AG04449 (cell line): ENCODE measurements at regions not wholly inside any gene's neighbourhood (a gene's known extent, or its start where the extent isn't known, plus 50 kb on each side); places are given as distances from the start of the nearest gene placed in this dataset.
"Not testable (repeated sequence)": the region's sequence is repeated elsewhere in the genome, so short reads cannot be mapped to it uniquely, and the experiment has no call there.

Experiments
- CTCF ChIA-PET: fragments of 350-600 bp; formaldehyde crosslinking; extraction: SDS; loops from one replicate; lab custom pipeline; 2021; ENCODE audit warnings: antibody characterized with exemption; lab: Yijun Ruan, JAX
- POLR2A ChIA-PET: fragments of 400-600, 350-600 bp; formaldehyde crosslinking; extraction: SDS; loops from one replicate; lab custom pipeline; 2020; ENCODE audit warnings: antibody characterized with exemption, inconsistent platforms; lab: Yijun Ruan, JAX
- DNase-seq: peaks from one replicate; pipeline ENCODE4 v3.0.0-alpha.2; 2010; ENCODE audit warnings: low read depth, low spot score
- H3K4me3 ChIP-seq: 2 replicates; pipeline ENCODE4 v1.5.1; 2011; ENCODE audit warnings: low read depth, mild to moderate bottlenecking, control low read depth, low read length
- CTCF ChIP-seq: IDR thresholded peaks from one replicate; pipeline ENCODE4 v1.5.1; 2011; ENCODE audit warnings: mild to moderate bottlenecking, moderate library complexity, low read length, control low read depth, inconsistent platforms; ENCODE audit not compliant: insufficient read depth; ENCODE audit errors: missing control alignments

- no peak for TF ChIP-seq CTCF
- H3K4me3 ChIP-seq: no peak overlapping the region
- ChIA-PET CTCF (no interaction called here), POLR2A (no interaction called here)
- DNase-seq: no peak
Observed at GRCh38 chr7:13024121-13024674, 336.8 kb downstream of the ARL4A start.

DNA sequence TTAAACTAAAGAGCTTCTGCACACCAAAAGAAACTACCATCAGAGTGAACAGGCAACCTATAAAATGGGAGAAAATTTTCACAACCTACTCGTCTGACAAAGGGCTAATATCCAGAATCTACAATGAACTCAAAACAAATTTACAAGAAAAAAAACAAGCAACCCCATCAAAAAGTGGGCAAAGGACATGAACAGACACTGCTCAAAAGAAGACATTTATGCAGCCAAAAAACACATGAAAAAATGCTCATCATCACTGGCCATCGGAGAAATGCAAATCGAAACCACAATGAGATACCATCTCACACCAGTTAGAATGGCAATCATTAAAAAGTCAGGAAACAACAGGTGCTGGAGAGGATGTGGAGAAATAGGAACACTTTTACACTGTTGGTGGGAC is 337.6 kb downstream of the ARL4A start:
- H3K4me3 ChIP-seq, POLR2A ChIA-PET, DNase-seq, CTCF ChIA-PET: not testable (repeated sequence)

DNA sequence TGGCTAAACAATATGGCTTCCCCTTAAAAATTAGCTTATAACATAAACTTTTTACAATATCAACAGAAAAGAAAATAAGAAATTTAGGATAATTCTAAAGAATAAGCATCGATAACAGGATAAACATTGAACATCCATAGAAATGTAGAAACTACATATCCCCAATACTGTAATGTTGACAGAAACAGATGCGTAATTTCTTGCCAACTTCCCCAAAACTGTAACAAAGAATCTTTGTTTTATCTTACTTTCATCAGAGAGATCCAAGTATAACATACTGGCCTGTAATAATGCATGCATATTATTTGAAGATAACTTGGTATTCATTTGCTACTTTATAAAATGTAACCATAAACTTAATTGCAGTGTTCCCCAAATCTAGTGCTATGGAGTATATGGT is 339.9 kb downstream of the ARL4A start:
- H3K4me3 ChIP-seq: no peak overlapping the region
- DNase-seq: no peak
- TF ChIP-seq CTCF: no peak
- POLR2A ChIA-PET: no interaction called here
- CTCF ChIA-PET: no interaction called here

- POLR2A ChIA-PET: no interaction called here
- DNase-seq: no peak
- no peak for TF ChIP-seq CTCF
- CTCF ChIA-PET: no interaction called here
- no peak overlapping the region for H3K4me3 ChIP-seq
Observed at GRCh38 chr7:13028036-13028824, 340.8 kb downstream of the ARL4A start.

GRCh38 chr7:13028825-13029099 is 341.3 kb downstream of the ARL4A start:
- ChIA-PET POLR2A (no interaction called here), CTCF (no interaction called here)
- H3K4me3 ChIP-seq: no peak overlapping the region
- no peak for TF ChIP-seq CTCF
- DNase-seq: no peak

GRCh38 chr7:13031468-13031867 is 344.0 kb downstream of the ARL4A start:
- POLR2A ChIA-PET: no interaction called here
- TF ChIP-seq CTCF: no peak
- no peak overlapping the region for H3K4me3 ChIP-seq
- no peak for DNase-seq
- CTCF ChIA-PET: no interaction called here

GRCh38 chr7:13032084-13032483 is 344.7 kb downstream of the ARL4A start:
- ChIA-PET POLR2A (no interaction called here), CTCF (no interaction called here)
- DNase-seq: no peak
- no peak overlapping the region for H3K4me3 ChIP-seq
- no peak for TF ChIP-seq CTCF
